T47D (cell line): ENCODE measurements at regions not wholly inside any gene's neighbourhood (a gene's known extent, or its start where the extent isn't known, plus 50 kb on each side); places are given as distances from the start of the nearest gene placed in this dataset.
A peak's percentile ranks its signal among the peaks of the same experiment; 100 is the strongest.
"Not testable (repeated sequence)": the region's sequence is repeated elsewhere in the genome, so short reads cannot be mapped to it uniquely, and the experiment has no call there.

Experiments
- DNase-seq, 2 experiments: peaks; one replicate each; pipeline versions ENCODE4 v3.0.0 to v3.0.0-alpha.2; 2011 to 2012; ENCODE audit warnings: low read depth in 1 of 2, low spot score in 1 of 2
- JUND ChIP-seq: IDR thresholded peaks from 2 replicates; pipeline ENCODE4 v1.6.1; 2012; ENCODE audit warnings: low read depth
- in situ Hi-C: cut with HindIII; loops from 2 replicates; pipeline ENCODE4 v1.10.0; 2016; ENCODE audit warnings: low sequenced_read_pairs, low pct_unique_long_range_greater_than_20kb

DNA sequence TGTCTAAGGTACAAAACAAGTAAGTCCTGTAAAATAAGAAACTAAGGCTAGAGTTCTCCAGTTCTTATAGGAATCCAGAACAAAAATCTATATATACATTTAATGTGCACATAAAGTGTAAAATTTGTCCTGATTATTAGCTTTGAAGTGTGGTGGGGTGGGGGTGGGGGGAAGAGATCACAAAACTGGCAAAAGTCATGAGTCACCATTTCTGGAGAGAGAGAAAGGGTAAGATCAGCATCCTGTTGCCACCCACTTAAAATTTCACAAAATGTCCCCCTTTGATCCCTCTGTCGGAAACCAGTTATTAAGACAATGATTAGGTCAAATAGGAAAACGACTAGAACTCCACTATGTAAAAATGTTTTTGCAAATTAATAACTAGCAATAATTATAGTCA lies 482.0 kb upstream of the POU3F2 start:
- in situ Hi-C loops: no loop called here
- TF ChIP-seq JUND: no peak
- DNase-seq: no peak

DNA sequence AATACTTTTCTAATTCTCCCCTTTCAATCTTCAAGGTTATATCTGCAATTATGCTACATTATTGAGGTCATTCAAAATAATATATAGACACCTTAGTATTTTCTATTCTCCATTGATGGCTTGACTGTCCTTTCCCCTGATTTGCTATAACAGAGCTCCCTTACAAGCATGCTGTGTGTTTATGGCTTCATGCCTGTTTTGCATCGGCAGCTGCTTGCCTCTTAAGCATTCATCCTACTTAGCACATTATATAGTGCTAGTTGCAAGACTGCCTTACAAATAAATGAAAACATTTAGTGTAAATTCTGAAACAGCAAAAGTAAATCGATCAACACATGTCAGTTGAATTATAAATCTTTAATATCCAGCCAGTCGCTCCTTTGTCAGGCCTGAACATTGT lies 476.2 kb upstream of the POU3F2 start:
- in situ Hi-C loops: no loop called here
- no peak for DNase-seq
- TF ChIP-seq JUND: no peak

DNA sequence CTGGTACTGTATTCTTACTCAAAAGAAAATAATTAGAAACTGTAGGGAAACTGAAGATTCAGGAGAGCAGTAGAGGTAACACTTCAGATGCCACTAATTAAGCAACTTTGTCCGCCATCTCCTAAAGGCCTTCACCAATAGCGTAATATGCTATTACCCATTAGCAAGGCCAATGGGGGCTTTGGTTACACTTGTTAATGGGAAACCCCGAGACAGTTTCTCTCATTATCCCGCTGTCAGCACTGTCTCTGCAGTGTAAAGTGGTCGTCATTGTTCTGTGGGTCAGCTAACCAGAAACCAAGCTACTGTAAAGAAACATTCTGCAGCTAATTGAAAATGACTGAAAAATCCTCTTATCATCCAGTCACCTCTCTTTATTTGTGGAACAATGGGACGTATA lies 468.0 kb upstream of the POU3F2 start:
- in situ Hi-C loops: no loop called here
- DNase-seq: no peak
- no peak for TF ChIP-seq JUND

DNA sequence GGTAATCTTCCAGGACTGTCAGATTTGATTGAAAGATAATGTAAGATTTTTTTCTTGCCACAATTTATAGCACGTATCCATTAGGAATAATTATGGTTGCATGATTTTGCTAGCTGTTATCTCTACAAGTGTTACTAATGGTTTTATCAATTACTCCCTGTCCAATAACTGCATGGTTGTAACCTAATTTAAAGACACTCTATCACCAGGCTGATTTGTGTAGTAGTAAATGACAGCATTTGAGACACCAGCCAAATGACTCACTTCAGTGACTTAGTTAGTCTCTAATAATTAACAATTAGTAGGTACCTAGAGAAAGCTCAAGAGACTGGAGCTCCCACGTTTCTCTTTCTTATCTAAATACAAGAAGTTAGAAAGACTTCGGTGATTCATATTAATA lies 453.8 kb upstream of the POU3F2 start:
- DNase-seq: no peak
- in situ Hi-C loops: no loop called here
- no peak for TF ChIP-seq JUND

DNA sequence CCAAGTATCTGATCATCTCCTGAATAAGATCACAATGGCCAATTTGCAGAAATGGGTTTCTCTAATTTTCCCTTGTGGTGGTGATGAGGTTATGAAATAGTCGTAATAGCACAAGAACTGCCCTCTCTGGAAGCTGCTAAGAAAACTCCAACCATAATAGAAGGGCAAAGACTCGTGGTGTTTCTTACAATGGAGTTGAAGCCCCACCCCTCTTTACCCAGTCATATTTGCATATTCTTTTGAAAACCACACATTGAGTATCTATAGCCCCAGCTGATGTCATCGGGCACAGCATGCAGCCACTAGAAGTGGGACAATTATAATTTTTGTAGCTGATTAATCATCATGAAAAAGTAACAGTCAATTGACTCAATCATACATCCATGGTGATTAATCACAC lies 452.1 kb upstream of the POU3F2 start:
- in situ Hi-C loops: no loop called here
- TF ChIP-seq JUND: no peak

DNA sequence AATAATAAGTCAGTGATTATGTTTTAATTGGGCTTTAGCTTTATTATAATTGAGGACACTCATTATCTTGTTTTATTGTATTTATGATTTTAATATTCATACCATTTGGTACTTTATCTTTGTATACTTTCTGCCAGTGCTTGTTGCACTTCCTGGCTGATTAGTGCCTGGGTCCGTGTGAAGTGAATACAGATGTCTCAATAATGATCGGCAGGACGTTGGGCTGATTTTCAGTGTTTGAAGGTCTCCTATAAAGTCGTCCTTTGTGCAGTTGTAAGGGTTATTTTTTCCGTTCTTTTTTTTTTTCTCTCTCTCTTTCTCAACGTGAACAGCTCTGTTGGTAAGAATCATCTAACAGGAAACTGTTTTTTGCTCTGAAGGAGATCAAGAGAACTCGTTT lies 450.0 kb upstream of the POU3F2 start:
- in situ Hi-C loops: no loop called here
- no peak for DNase-seq
- no peak for TF ChIP-seq JUND

More for the DNA sequence above, 452.1 kb upstream of the POU3F2 start:
- no peak for DNase-seq

DNA sequence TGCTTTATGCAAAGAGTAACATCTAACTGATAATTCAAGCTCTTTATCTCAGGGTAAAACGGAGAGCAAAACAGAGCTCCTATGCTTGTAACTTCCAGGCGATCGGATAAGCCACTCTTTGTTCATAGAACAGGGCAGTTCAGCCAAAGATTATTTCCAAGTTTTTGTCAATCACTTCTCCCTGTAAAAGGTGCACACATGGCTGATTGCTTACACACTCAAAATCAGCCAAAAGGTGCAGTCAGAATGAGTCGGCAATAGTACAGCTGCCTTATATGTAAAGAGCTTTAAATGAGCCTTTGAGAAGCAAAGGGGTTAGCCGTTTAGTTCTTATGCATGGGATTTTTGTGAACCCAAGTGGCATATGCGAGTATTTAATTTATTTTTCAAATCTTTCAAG lies 449.6 kb upstream of the POU3F2 start:
- in situ Hi-C loops: no loop called here
- no peak for DNase-seq
- TF ChIP-seq JUND: no peak

DNA sequence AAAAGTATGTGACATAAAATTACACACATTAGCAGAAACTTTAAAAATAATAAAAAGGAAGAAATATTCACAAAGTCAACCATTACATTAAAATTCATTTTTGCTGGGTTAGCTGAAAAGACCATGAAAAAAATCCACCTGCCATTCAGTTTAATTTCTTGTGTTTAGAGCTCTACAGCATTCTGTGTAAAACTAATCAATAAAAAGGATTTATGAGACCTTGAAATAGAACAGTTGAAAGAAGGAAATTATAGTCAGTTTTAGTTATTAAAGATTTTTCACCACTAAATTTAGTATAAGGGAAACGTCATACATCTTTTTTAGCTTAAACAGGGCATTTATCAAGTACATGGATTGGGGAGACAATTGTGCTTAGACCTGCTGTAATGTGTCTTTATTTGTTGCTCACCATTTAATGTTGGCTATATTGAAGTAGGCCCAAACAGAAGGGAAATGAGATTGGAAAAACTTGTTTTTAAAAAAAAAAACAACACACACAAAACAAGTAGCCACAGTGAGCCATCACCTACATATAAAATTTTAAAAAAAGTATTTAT lies 438.7 kb upstream of the POU3F2 start:
- DNase-seq: no peak
- in situ Hi-C loops: no loop called here
- TF ChIP-seq JUND: no peak

DNA sequence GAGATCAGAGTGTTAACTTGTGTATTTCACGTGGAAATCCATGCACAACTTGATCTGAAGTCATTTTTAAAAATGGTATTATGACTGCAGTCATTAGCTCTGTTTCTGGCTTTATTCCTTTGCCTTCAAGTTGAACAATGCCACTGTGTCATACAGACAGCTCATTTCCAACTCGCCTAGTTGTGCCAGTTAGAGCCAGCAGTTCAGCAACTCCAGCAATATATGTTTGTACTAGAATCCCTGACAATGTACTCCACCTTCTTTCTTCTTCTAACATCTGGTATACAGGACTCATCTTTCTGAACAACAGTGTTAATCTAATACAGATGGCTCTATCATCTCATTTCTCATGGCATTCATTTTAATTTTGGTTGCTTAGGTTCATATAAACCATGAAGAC lies 418.3 kb upstream of the POU3F2 start:
- no peak for DNase-seq
- in situ Hi-C loops: no loop called here
- TF ChIP-seq JUND: no peak

DNA sequence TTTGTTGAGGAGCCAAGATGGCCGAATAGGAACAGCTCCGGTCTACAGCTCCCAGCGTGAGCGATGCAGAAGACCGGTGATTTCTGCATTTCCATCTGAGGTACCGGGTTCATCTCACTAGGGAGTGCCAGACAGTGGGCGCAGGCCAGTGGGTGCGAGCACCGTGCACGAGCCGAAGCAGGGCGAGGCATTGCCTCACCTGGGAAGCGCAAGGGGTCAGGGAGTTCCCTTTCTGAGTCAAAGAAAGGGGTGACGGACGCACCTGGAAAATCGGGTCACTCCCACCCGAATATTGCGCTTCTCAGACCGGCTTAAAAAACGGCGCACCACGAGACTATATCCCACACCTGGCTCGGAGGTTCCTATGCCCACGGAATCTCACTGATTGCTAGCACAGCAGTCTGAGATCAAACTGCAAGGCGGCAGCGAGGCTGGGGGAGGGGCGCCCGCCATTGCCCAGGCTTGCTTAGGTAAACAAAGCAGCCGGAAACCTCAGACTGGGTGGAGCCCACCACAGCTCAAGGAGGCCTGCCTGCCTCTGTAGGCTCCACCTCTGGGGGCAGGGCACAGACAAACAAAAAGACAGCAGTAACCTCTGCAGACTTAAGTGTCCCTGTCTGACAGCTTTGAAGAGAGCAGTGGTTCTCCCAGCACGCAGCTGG lies 417.7 kb upstream of the POU3F2 start:
- in situ Hi-C loops: not testable (repeated sequence)
- DNase-seq: peak in 1 of 2 experiments; percentile 51

DNA sequence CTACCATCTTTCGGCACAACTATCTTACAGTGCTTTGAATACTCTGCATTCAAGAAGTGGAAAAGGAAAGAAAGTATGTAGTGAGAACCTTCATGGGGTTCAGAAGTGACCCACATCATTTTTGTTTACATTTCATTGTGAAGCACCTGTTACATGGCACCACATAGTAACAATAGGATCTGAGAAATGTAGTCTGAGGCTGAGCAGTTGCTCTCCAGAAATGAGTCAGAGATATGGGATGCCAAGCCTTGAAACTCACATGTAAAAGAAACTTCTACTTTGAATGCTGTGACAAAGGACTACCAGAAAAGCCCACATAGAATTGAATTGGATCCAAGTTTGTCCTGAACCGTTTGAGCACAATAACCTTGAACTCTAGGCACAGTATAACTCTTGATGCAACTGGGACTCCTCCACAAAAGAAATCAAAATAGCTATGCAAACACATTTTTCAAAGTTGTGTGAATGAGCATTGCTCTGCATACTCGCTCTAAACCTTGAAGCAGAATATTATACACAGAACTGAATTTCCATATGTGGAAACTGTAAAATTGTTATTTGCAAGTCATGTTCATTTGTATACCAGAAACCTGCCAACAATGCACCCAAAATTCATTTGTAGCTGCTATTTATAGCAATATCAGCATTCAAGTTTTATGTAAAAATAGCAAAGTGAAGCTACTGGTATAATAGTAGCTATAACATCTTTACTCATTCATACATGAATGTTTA lies 400.9 kb upstream of the POU3F2 start:
- no peak for TF ChIP-seq JUND
- DNase-seq: no peak
- in situ Hi-C loops: no loop called here

DNA sequence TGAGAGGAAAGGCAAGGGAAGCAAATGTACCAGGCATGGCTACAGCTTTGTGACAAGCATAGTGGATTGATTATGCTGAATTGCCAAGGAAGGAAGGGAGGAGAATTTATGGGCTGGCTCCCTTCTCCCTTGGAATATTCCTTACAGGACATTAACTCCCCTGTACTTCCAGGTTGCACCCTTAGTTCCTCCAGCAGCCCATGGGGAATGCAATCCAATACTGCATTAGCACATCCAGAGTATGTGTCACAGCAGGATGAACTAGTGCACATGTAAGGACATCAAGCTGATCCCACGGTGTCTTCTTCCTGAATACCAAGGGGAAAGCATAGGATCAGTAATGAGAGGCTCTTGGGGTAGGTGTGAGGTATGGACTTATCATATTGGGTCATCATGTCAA lies 390.7 kb upstream of the POU3F2 start:
- in situ Hi-C loops: no loop called here
- no peak for TF ChIP-seq JUND
- DNase-seq: no peak

DNA sequence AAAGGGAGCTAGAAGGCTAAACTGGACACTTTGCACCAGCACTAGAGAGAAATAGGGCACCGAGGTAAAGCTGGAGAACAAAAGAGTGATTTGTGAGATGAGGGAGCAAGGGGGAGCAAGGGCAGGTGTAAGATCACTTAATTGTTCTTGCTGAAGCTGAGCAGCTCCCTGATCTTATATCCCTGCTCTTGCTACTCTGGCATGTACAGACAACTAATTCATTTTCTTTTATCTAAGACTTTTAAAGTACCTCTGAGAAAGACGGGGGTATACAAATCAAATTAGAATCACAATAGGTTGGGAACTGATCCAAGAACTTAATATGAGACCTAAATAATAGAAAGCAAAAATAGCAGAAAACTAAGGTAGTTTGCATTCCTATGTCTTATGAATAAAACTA lies 381.7 kb upstream of the POU3F2 start:
- in situ Hi-C loops: no loop called here
- DNase-seq: no peak
- TF ChIP-seq JUND: no peak
